HG03135 (cell line): ENCODE measurements at regions not wholly inside any gene's neighbourhood (a gene's known extent, or its start where the extent isn't known, plus 50 kb on each side); places are given as distances from the start of the nearest gene placed in this dataset.

Experiments
- ATAC-seq: cut with Tn5 transposase; IDR thresholded peaks from one replicate; pipeline ENCODE4 v1.9.1; 2021; ENCODE audit warnings: mild to moderate bottlenecking, moderate library complexity; ENCODE audit not compliant: unreplicated experiment

- ATAC-seq: no peak
Measured at GRCh38 chr7:41252957-41253356, 449.9 kb downstream of the INHBA start.

GRCh38 chr7:41252551-41252950 lies 450.3 kb downstream of the INHBA start:
- ATAC-seq: no peak

- ATAC-seq: no peak
Measured at GRCh38 chr7:41247143-41247865, 455.6 kb downstream of the INHBA start.

- no peak for ATAC-seq
Measured at GRCh38 chr7:41245916-41246315, 457.0 kb downstream of the INHBA start.

- no peak for ATAC-seq
Measured at GRCh38 chr7:41244246-41244645, 458.6 kb downstream of the INHBA start.

- ATAC-seq: no peak
Measured at GRCh38 chr7:41241641-41242040, 461.2 kb downstream of the INHBA start.

GRCh38 chr7:41239596-41239995 lies 463.3 kb downstream of the INHBA start:
- no peak for ATAC-seq

- no peak for ATAC-seq
Measured at GRCh38 chr7:41238851-41239331, 464.0 kb downstream of the INHBA start.

- no peak for ATAC-seq
Measured at GRCh38 chr7:41237956-41238355, 464.9 kb downstream of the INHBA start.

- ATAC-seq: no peak
Measured at GRCh38 chr7:41232086-41232485, 470.8 kb downstream of the INHBA start.

- ATAC-seq: no peak
Measured at GRCh38 chr7:41224063-41224763, 478.7 kb downstream of the INHBA start.

GRCh38 chr7:41222746-41223145 lies 480.1 kb downstream of the INHBA start:
- no peak for ATAC-seq

- no peak for ATAC-seq
Measured at GRCh38 chr7:41220266-41220665, 482.6 kb downstream of the INHBA start.

- no peak for ATAC-seq
Measured at GRCh38 chr7:41219276-41219675, 483.6 kb downstream of the INHBA start.

- no peak for ATAC-seq
Measured at GRCh38 chr7:41217306-41217705, 485.6 kb downstream of the INHBA start.

- no peak for ATAC-seq
Measured at GRCh38 chr7:41207141-41207540, 495.7 kb downstream of the INHBA start.

- ATAC-seq: no peak
Measured at GRCh38 chr7:41206267-41206666, 496.6 kb downstream of the INHBA start.

GRCh38 chr7:41205600-41205999 lies 497.3 kb downstream of the INHBA start:
- ATAC-seq: peak; percentile 75

- no peak for ATAC-seq
Measured at GRCh38 chr7:41203542-41203941, 499.3 kb downstream of the INHBA start.

- ATAC-seq: no peak
Measured at GRCh38 chr7:41201021-41201420, 501.9 kb downstream of the INHBA start.

GRCh38 chr7:41199136-41199535 lies 503.8 kb downstream of the INHBA start:
- ATAC-seq: no peak

- no peak for ATAC-seq
Measured at GRCh38 chr7:41198502-41198901, 504.4 kb downstream of the INHBA start.
